HL-60 (cell line): ENCODE measurements at regions not wholly inside any gene's neighbourhood (a gene's known extent, or its start where the extent isn't known, plus 50 kb on each side); places are given as distances from the start of the nearest gene placed in this dataset.

Source experiments
- DNase-seq, 2 experiments: peaks; one replicate each; pipeline ENCODE4 v3.0.0-alpha.2; 2010 to 2020; ENCODE audit warnings: low read depth in 1 of 2, low spot score in 1 of 2
- H3K27ac ChIP-seq: fragments of 250-450 bp; sonication (Bioruptor Pico); replicated peaks from 2 replicates; pipeline ENCODE4 v1.5.1; 2020; ENCODE audit warnings: mild to moderate bottlenecking, moderate library complexity
- H3K27me3 ChIP-seq: fragments of 250-450 bp; sonication (Bioruptor Pico); 2 replicates; pipeline ENCODE4 v1.5.1; 2021; ENCODE audit warnings: mild to moderate bottlenecking, moderate library complexity; ENCODE audit not compliant: insufficient read depth, poor library complexity, severe bottlenecking
- H3K4me3 ChIP-seq: replicated peaks from 2 replicates; pipeline ENCODE4 v1.5.1; 2011; ENCODE audit warnings: mild to moderate bottlenecking, control low read depth, low read length; ENCODE audit not compliant: insufficient read depth
- CTCF ChIP-seq: IDR thresholded peaks from one replicate; pipeline ENCODE4 v1.5.1; 2011; ENCODE audit warnings: low read length, control low read depth, inconsistent platforms; ENCODE audit not compliant: insufficient read depth
- GABPA ChIP-seq: IDR thresholded peaks from 2 replicates; pipeline ENCODE4 v1.6.1; 2012; ENCODE audit warnings: low read depth
- POLR2AphosphoS5 ChIP-seq: IDR thresholded peaks from 2 replicates; pipeline ENCODE4 v1.6.1; 2012; ENCODE audit warnings: low read depth
- REST ChIP-seq: IDR thresholded peaks from 2 replicates; pipeline ENCODE4 v1.6.1; 2012; ENCODE audit warnings: low read depth; ENCODE audit not compliant: insufficient replicate concordance
- SPI1 ChIP-seq: IDR thresholded peaks from 2 replicates; pipeline ENCODE4 v1.6.1; 2012; ENCODE audit warnings: low read depth, mild to moderate bottlenecking, borderline replicate concordance

- Histone ChIP-seq H3K27ac (no peak overlapping the region), H3K27me3 (no peaks in the 10 kb centered on the region), H3K4me3 (no peak overlapping the region)
- no peak for DNase-seq
- no peak for TF ChIP-seq POLR2AphosphoS5
- TF ChIP-seq SPI1, result no peak
- no peak for TF ChIP-seq CTCF
- no peak for TF ChIP-seq GABPA
- TF ChIP-seq REST, result no peak
These were observed 255.6 kb upstream of the OSR1 start for GRCh38 chr2:19614066-19614465.

GRCh38 chr2:19611491-19612332 lies 253.3 kb upstream of the OSR1 start:
- no peak for DNase-seq
- Histone ChIP-seq H3K27ac (no peak overlapping the region), H3K4me3 (no peak overlapping the region), H3K27me3 (no peaks in the 10 kb centered on the region)
- TF ChIP-seq GABPA, result no peak
- TF ChIP-seq CTCF, result no peak
- no peak for TF ChIP-seq REST
- TF ChIP-seq SPI1, result no peak
- no peak for TF ChIP-seq POLR2AphosphoS5

GRCh38 chr2:19609266-19609665 lies 250.8 kb upstream of the OSR1 start:
- H3K4me3 ChIP-seq, result no peak overlapping the region
- H3K27me3 ChIP-seq, result no peaks in the 10 kb centered on the region
- TF ChIP-seq SPI1, result no peak
- no peak for TF ChIP-seq REST
- TF ChIP-seq POLR2AphosphoS5, result no peak
- TF ChIP-seq CTCF, result no peak
- no peak for TF ChIP-seq GABPA
- no peak for DNase-seq
- no peak overlapping the region for H3K27ac ChIP-seq
